ENCODE measurements at regions not wholly inside any gene's neighbourhood (a gene's known extent, or its start where the extent isn't known, plus 50 kb on each side); places are given as distances from the start of the nearest gene placed in this dataset.
A peak's percentile ranks its signal among the peaks of the same experiment; 100 is the strongest.
"Not testable (repeated sequence)": the region's sequence is repeated elsewhere in the genome, so short reads cannot be mapped to it uniquely, and the experiment has no call there.

DNA sequence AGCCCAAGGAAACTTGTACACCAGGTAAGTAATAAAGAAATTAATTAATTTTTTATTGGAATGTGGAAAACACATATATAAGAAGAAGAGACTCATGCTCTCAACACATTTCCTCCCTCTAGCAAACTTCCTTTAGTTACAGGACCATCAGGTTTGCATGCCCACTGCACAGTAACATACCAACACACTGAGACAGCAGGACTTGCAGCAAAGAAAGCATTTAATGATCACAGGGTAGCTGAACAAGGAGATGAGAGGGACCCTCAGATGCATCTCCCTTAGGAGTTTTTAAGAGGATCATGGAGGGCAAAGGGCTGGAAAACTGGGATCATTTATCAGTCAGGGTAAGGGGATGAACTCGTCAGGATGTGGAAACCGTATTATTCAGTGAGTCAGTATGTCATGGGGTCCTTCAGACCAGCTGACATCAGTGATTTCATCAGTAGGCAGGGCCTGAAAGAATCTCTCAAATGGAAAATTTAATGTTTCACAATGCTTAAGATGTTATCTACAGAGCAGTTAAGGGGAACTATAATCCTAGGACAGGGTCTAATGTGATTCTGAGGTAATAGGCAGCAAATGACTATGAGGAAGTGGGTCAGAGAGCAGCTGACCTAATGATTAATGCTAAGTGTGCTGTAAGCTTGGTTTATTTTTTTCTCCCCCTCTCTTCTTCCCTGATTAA, 193.8 kb upstream of the RND3 start:
- DNase-seq (ENCODE audit: low spot score) (no peak), ATAC-seq (no peak)

DNA sequence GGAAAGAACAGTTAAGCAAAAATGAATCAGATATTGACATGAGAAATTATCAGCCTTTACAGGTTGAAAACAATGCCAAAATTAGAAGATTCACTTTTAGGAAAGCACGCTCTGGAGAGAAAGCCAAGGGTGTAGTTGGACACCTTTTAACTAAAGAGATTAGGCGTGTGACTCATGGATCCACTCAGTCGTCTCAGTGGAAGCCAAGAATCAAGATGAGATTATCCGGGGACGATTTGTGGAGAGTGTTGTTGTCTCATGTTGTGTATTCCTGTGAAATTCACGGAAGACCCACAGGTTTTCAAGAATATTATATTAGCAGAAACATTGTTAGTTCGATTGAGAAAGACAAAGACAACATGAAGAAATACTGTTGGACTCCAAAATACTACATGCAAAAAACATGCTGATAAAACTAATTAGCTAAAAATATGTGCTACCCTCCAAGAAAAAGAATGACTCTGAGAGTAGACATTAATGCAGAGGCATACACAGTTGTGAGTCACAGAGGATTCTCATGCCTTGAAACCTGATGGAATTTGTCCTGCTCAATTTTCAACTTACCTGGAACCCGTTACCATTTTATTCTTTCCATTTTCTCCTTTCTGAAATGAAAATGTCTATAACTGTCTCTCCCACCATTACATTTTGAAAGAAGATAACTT, 192.1 kb upstream of the RND3 start:
- no peak for ATAC-seq

DNA sequence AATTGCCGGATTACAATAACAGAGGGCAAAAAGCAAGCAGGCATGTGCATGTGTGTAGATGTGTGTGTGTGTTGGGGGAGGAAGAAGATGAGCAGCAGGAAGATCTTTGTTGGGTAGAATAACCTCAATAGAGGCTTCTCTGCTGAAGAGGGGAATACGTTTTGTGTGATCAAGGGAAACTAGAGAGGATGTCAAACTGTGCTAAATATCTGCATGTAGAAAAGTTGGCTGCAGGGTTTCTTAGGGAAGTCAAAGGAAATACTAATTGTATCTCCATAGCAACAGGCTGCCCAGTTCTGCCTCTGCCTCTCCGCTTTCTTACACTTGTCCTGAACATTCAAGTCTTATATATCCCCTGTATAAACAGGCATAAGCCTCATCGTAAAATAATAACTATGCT, 190.1 kb upstream of the RND3 start:
- DNase-seq (ENCODE audit: low spot score) = no peak
- no peak for ATAC-seq

More for the DNA sequence above, 192.1 kb upstream of the RND3 start:
- no peak for DNase-seq (ENCODE audit: low spot score)

DNA sequence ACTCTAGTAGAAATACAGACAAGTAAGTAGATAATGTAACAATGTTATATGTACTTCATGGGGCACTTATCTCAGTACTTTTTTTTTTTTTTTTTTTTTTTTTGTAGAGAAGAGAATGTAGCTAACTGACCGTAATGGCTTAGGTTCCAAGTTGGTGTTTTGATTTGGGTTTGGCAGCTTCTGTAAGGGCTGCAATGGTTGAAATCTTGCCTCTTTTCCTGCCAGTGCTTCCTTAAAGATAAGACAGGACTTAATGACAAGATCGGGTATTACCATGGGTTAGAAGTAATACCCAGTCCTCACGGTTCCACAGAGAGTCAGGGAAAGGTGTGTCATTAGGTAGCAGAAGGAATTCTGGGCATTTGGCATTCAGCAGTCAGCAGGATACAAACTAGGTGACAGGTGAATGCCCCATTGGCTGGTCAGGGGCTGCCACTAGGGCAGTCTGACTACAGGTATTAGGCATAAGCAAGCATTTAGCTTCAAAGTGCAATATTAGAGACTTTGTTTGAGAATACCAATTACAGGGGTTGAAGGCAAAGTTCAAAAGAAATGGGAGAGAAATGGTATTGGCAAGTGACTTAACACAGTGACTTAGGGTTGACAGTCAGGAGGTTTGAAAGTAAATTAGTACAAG, 189.4 kb upstream of the RND3 start:
- peak; percentile 83 for DNase-seq (ENCODE audit: low spot score)
- peak; percentile 97 for ATAC-seq

DNA sequence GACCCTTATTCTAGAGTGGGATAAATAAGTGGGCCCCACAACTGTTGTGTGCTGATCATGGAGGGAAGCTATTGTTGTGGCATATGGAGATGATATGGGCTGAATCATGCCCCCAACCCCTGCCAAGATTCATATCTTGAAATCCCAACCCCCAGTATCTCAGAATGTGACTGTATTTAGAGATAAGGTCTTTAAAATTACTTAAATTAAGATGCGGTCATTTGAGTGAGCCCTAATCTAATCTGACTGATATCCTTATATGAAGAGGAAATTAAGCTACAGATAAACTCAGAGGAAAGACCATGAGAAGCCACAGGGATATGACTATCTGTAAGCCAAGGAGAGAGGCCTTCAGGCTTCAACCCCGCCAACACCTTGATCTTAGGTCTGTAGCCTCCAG, 188.3 kb upstream of the RND3 start:
- DNase-seq (ENCODE audit: low spot score) (no peak), ATAC-seq (no peak)

DNA sequence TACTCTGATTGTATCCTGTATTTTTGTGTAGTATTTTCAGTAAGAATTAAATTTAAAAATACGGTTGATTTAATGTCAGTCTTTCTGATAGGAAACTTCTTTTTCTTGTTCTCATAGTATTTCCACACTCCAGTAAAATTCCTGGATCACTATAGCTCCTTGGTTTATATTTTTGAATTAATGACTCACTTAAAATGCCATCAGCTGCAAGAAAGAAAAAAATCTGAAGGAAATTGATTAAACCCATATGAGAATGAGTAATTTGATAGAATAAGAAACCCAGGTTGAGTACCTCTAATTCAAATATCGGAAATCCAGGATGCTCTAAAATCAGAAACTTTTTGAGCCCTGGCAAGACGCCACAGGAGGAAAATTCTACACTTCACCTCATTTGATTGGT, 186.8 kb upstream of the RND3 start:
- ATAC-seq = no peak
- no peak for DNase-seq (ENCODE audit: low spot score)

DNA sequence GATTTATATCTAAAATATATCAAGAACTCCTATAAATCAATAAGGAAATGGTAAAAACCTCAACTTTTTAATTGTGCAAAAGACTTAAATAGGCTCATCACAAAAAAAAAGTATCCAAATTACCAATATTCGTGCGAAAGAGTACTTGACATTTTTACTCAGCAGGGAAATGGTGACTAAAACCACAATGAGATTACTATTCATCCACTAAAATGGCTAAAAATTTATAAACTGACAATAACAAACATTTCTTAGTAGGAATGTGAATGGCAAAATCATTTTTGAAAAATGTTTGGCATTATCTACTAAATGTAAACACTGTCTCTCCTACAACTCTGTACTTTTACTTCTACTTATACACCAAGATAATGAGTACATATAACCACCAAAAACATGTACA, 184.8 kb upstream of the RND3 start:
- DNase-seq (ENCODE audit: low spot score) (no peak), ATAC-seq (no peak)

DNA sequence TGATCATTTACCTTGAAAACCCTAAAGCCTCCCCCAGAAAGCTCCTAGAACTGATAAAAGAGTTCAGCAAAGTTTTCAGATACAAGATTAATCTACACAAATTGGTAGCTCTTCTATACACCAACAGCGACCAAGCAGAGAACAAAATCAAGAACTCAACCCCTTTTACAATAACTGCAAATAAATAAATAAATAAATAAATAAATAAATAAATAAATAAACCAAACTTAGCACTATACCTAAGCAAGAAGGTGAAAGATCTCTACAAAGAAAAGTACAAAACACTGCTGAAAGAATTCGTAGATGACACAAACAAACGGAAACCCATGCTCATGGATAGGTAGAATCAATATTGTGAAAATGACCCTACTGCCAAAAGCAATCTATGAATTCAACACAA, 182.0 kb upstream of the RND3 start:
- ATAC-seq (no peak), DNase-seq (ENCODE audit: low spot score) (no peak)

DNA sequence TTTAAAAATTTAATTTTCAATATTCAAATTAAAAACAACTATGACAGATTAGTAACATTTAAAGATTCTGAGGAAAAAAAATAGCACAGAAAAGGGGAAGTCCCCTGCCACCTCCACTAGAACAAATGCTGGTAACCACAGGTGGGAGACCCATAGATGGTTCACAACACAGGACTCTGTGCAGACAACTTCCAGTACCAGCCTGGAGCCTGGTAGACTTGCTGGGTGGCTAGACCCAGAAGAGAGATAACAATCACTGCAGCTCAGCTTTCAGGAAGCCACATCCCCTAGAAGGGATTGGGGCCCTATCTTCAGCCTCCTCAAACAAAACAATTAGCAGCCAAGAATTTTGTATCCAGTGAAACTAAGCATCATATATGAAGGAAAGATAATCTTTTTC, 179.6 kb upstream of the RND3 start:
- not testable (repeated sequence) for DNase-seq (ENCODE audit: low spot score); ATAC-seq

DNA sequence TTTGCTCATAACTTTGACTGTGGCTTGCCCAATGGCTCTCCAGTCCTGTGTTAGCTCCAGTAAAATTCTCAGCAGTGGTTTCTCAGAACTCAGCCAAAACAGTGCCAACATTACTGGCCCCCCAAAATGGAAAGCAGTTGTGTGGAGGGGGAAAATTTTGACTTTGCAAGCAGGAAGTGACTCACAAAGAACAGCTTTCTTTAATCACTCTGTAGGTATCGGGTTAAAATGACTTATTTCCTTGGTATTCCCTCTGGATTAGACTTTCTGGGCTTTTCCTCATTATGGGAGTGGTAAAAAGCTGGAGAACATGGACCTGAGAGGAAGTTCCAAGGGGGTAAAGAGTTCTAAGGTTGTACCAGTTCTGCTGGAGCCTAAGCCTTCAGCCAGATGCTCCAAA, 175.7 kb upstream of the RND3 start:
- no peak for ATAC-seq
- DNase-seq (ENCODE audit: low spot score) = no peak

DNA sequence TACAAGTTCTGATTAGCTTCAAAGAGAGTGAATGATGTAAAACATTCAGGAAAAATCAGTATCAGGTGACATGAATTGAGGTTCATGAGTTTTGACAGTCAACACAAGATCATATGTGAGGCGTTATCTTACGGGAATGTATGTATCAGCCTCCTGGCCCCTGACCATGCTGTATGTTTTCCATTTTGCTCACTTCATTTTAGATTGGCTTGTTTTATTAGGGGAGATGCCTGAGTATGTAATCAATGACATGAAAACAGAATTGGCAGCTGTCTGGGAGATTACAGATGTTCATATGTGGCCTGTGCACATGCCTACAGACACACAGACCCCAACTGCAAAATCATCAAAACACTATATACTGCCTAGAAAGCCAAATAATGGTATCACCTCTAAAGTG, 168.5 kb upstream of the RND3 start:
- DNase-seq (ENCODE audit: low spot score) (no peak), ATAC-seq (no peak)

DNA sequence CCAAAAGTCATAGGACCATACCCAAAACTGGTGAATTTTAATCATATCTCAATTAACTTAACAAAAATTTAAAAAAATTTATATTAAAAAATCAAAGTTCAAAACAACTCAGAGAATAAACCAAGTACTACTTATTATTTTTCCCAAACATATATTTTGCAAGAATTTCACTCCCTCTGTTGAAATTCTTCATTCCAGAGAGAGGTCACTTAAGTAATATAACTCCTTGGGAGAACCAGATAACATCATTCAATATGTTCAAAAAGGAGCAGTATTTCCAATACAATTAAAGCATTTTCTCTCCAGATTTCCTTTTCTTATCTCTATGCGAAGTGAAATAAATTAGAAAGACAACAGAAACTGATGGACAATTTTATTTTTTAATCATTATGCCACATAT, 165.9 kb upstream of the RND3 start:
- no peak for DNase-seq (ENCODE audit: low spot score)
- ATAC-seq = no peak

DNA sequence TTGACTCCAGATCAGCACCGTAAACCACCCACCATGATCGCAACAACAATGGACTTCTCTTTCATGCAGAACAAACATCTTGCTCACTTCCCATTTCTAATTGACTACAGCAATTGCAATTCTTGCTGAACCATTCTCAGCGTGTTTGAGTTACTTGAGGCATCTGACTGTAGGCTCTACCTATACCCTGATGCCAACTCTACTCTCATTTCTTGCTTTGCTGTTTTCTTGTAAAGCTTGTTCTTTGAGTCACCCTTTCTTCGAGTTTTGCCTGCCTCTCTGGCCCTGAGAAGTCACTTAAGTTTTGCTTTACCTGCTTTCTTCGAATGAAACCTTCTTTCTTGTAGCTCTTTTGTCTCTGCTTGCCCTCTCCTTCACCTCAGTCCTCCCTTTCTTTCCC, 160.5 kb upstream of the RND3 start:
- DNase-seq (ENCODE audit: low spot score) (no peak), ATAC-seq (no peak)

DNA sequence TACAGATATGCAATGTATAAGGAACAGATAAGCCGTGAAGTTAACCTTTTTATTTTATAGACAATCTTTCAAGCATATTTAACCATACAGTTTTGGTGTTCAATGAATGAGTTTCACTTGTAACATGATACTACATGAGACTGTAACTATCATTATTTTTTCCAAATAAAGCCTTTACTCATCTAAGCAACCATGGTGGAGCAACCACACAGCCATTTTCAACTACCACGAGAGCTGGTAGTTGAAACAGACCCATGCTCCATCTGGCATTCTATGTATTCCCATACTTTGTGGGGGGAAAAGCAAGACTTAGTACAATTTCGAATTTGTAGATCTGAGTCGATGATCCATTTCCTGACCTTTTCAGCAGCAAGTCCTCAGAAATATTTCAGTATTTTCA, 159.3 kb upstream of the RND3 start:
- ATAC-seq (no peak), DNase-seq (ENCODE audit: low spot score) (no peak)

DNA sequence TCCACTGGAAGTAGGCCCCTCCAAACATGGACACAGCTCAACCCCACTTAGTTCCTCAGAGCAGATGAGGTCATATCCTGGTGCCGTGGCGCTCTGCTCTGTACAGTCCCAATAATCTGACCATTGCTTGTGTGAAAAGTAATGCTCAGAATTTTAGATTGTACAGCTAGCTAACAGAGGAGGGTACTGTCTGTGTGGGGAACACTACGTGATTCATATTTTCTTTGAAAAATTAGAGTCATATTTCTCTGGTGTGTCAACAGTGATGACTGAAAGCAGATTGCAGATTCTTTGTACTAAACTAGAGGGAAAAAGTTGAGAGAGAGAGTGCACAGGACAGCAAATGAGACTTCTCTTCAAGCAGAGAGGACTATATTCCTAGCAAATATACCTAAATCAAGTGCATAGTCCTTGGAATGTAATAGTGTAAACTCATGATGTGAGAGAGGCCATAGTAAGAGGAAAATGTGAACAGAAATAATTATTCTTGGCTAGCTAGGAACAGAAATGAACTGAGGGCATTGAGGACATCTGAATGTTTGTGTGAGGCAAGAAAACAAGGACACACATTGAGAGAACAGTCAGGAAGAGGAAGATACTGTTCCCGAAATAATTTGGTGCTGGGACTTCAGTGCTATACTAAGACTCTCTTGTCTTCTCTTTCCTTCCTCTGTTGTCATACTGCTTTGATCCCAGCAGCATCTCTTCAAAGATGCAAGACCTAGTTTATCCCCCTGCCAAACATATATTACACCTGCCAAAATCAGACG, 157.0 kb upstream of the RND3 start:
- no peak for ATAC-seq
- DNase-seq (ENCODE audit: low spot score) = no peak

DNA sequence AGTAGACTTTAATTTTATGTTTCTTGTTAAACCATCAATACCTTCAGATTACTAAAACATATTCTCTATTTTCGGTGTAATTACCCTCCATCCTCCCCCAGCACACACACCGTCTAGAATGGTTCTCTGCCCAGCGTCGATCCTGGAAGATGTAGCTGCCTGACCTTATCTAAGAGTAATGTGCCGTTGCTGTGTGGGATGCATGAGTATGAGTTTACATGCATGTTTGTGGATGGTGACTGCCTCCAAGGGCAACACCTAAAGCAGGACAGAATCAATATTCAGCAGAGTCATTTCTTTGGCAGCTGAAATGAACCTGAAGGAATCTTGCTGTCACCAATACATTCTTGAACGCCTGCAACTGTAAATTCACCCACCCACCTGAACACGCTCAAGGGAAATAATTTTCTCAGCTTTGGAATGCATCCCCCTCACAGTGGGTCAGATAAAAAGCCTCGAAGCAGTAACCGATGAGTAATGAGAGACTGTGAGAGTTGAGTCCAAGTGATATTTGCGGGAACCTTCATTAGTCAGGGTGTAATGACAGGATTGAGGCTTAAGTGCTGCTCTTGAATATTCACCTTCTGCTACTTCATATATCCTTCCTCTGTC, 155.8 kb upstream of the RND3 start:
- ATAC-seq (no peak), DNase-seq (ENCODE audit: low spot score) (no peak)

DNA sequence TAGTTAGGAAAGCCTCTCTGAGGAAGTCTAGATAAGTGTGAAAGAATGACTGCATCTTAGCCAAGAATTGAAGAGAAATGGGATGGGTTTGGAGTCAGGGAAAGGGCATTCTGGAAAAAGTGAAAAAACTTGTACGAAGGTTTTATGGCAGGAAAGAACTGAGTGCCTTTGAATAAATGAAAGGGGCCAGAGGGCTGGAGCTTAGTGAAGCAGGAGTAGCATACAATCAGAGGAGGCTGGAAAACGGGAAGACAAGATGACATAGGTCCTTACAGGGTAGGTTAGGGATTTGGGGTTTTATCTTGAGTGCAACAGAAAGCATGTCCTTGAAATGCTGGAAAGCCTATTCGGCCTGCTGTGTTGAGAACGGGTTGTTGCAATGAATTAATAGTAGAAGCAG, 152.6 kb upstream of the RND3 start:
- DNase-seq (ENCODE audit: low spot score) (no peak), ATAC-seq (no peak)

DNA sequence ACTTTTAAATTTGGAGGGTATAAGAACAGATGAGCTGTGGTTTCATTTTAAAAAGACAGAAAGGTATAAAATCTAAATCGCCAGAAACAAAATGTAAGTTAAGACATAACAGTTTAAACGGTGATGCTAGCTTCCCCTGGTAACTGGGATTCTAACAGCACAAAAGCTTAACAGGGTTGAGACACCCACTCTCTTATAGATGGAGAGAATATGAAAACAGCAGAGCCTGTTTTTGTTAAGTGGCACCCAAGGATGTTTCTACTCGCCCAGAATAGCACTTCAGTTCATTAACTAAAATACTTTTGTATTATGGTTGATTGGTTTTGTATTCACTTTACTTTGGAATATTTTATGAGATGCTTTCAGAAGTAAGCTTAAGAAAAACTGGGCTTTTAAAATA, 151.9 kb upstream of the RND3 start:
- DNase-seq (ENCODE audit: low spot score) (no peak), ATAC-seq (no peak)

DNA sequence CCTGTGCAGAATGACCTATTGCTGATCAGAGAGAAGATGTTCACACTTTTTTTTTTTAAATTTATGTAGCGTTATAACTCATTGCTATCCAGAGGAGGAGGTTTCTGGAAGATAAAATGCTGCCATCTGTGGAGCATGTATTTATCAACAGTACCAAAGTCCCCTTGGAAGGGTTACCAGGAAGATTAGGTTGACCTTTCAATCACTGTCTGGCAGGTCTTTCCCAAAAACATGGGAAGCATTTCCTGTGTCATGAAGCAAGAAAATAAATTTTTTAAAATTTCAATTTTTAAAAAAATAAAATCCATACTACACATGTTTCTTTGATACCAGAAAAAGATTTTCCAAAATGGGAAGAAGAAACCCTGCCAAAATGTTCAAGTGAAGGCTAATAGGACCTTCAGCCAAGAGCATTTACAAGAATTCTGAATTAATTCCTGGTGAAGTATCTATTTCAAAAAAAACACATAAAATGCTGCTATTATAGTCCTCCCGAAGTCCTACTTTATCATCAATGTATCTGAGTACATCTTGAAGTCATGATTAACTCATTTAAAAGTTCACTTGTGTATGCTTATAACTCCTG, 143.9 kb upstream of the RND3 start:
- DNase-seq (ENCODE audit: low spot score) (no peak), ATAC-seq (peak; percentile 90)

DNA sequence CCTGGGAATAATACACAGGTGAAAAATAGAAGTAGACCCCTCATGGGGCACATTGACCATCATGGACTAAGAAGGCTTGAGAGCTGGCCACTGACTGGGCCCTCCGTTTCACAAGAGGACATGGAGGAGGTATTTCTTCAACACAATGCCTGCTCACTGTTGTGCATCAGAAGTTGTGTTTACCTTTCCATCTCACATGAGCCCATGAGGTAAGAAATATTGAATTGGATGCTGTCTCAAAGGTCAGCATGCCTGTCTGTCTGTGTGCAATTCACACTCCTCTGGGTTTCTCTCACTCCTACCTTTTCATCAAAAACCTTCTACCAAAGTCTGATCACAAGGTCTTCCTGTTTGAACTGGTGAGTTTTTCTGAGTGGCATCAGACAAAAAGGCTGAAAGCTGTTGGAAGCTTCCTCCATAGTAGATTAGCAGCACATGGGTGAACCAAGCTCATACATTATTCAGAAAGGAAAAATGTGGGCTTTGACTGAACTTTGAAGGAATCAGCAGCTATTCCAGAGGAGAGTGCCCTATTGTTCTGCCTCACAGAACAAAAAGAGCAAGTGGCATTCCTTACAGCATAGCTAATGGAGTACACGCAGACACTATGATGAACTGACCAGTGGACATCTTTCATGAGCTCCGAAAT, 143.2 kb upstream of the RND3 start:
- ATAC-seq (peak; percentile 86), DNase-seq (ENCODE audit: low spot score) (peak; percentile 51)

Measured in left lobe of liver (tissue), 2 donors.